Tibial nerve (tissue), 4 donors: ENCODE measurements at regions not wholly inside any gene's neighbourhood (a gene's known extent, or its start where the extent isn't known, plus 50 kb on each side); places are given as distances from the start of the nearest gene placed in this dataset.

Source experiments
- EP300 ChIP-seq, 2 donors: sonication (generic); formaldehyde crosslinking; IDR thresholded peaks; one replicate each; pipeline ENCODE4 v1.6.1; 2017; ENCODE audit warnings: antibody characterized with exemption in 2 of 2, mild to moderate bottlenecking in 1 of 2
- POLR2A ChIP-seq, 2 donors: fragments of 450-650 bp; IDR thresholded peaks; one replicate each; pipeline ENCODE4 v1.6.1; 2017; ENCODE audit warnings: antibody characterized with exemption in 2 of 2, mild to moderate bottlenecking in 2 of 2, moderate library complexity in 2 of 2
- TF ChIP-seq, protein P1 (sequence below), 5 experiments: fragments of 200-600 bp in 3 of 5; fragments of 450-650 bp in 2 of 5; sonication (generic) in 3 of 5; IDR thresholded peaks; one replicate each; pipeline ENCODE4 v1.5.1; 2016 to 2019; ENCODE audit warnings: antibody characterized with exemption in 5 of 5, mild to moderate bottlenecking in 3 of 5, moderate library complexity in 2 of 5

DNA sequence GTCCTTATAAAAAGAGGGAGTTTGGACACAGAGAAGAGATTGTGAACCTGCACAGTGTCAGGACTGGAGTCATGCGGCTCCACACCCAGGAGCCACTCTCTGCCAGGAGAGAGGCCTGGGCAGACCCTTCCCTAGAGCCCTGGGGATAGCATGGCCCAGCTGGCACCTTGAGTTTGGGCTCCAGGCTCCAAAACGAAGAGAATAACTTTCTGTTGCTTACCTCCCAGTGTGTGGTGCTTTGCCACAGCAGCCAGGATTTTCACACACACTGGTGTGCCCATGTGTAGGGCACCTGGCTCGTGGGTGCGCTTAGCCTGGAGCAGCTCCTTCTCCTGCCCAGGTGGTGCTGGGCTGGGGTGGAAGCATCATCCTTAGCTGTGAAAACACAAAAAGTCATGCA lies 344.3 kb downstream of the TEX29 start:
- TF ChIP-seq, protein P1, sequence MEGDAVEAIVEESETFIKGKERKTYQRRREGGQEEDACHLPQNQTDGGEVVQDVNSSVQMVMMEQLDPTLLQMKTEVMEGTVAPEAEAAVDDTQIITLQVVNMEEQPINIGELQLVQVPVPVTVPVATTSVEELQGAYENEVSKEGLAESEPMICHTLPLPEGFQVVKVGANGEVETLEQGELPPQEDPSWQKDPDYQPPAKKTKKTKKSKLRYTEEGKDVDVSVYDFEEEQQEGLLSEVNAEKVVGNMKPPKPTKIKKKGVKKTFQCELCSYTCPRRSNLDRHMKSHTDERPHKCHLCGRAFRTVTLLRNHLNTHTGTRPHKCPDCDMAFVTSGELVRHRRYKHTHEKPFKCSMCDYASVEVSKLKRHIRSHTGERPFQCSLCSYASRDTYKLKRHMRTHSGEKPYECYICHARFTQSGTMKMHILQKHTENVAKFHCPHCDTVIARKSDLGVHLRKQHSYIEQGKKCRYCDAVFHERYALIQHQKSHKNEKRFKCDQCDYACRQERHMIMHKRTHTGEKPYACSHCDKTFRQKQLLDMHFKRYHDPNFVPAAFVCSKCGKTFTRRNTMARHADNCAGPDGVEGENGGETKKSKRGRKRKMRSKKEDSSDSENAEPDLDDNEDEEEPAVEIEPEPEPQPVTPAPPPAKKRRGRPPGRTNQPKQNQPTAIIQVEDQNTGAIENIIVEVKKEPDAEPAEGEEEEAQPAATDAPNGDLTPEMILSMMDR (IDR thresholded peaks at IDR 0.05), result no peak
- no peak for TF ChIP-seq POLR2A (IDR thresholded peaks at IDR 0.05)
- no peak for TF ChIP-seq EP300 (IDR thresholded peaks at IDR 0.05)
